ENCODE measurements at regions not wholly inside any gene's neighbourhood (a gene's known extent, or its start where the extent isn't known, plus 50 kb on each side); places are given as distances from the start of the nearest gene placed in this dataset.

- TF ChIP-seq CTCF (conservative IDR thresholded peaks at IDR 0.05; ENCODE audit: low read depth, low read length) (no peak), EZH2 (IDR thresholded peaks at IDR 0.05; ENCODE audit: low read length, unreplicated experiment) (no peak)
These were observed 103.2 kb downstream of the ZNF429 start for GRCh38 chr19:21608571-21608970.

All from PC-3 (cell line).